OCI-LY1 (cell line): ENCODE measurements at regions not wholly inside any gene's neighbourhood (a gene's known extent, or its start where the extent isn't known, plus 50 kb on each side); places are given as distances from the start of the nearest gene placed in this dataset.

Experiments used
- H2AFZ ChIP-seq: fragments of 200-600 bp; sonication (generic), shearing (Covaris generic); 2 replicates; pipeline ENCODE4 v1.6.0; 2014; ENCODE audit warnings: antibody characterized with exemption, mild to moderate bottlenecking, low read length
- H3F3A ChIP-seq: fragments of 200-600 bp; sonication (generic), shearing (Covaris generic); 2 replicates; pipeline ENCODE4 v1.6.0; 2014; ENCODE audit warnings: mild to moderate bottlenecking, antibody characterized with exemption, low read length, moderate library complexity; ENCODE audit not compliant: insufficient read depth
- H3K27ac ChIP-seq: fragments of 200-600 bp; sonication (generic); 2 replicates; pipeline ENCODE4 v1.5.1; 2014; ENCODE audit warnings: low read length, mixed run types, mild to moderate bottlenecking, low read depth; ENCODE audit not compliant: poor library complexity, severe bottlenecking
- H3K27me3 ChIP-seq: fragments of 200-600 bp; sonication (generic); 2 replicates; pipeline ENCODE4 v1.6.0; 2014; ENCODE audit warnings: antibody characterized with exemption, mild to moderate bottlenecking, low read length, moderate library complexity; ENCODE audit not compliant: insufficient read depth
- H3K36me3 ChIP-seq: fragments of 200-600 bp; sonication (generic); 2 replicates; pipeline ENCODE4 v1.6.1; 2014; ENCODE audit warnings: mild to moderate bottlenecking, antibody characterized with exemption, low read length, moderate library complexity, mixed read lengths; ENCODE audit not compliant: insufficient read depth
- H3K4me1 ChIP-seq: fragments of 200-600 bp; sonication (generic); 2 replicates; pipeline ENCODE4 v1.5.1; 2014; ENCODE audit warnings: mild to moderate bottlenecking, low read length, moderate library complexity; ENCODE audit not compliant: insufficient read depth, severe bottlenecking
- H3K4me2 ChIP-seq: fragments of 200-600 bp; sonication (generic), shearing (Covaris generic); 2 replicates; pipeline ENCODE4 v1.6.1; 2014; ENCODE audit warnings: low read length
- H3K4me3 ChIP-seq: fragments of 200-600 bp; sonication (generic); 2 replicates; pipeline ENCODE4 v1.5.1; 2014; ENCODE audit warnings: low read length, low read depth, mild to moderate bottlenecking, mixed read lengths; ENCODE audit not compliant: poor library complexity, severe bottlenecking
- H3K79me2 ChIP-seq: fragments of 200-600 bp; shearing (Covaris generic); 2 replicates; pipeline ENCODE4 v1.6.1; 2016; ENCODE audit warnings: mixed run types, low read length, mixed read lengths; ENCODE audit not compliant: insufficient read depth
- H3K9ac ChIP-seq: fragments of 200-600 bp; sonication (generic), shearing (Covaris generic); 2 replicates; pipeline ENCODE4 v1.6.1; 2014; ENCODE audit warnings: mild to moderate bottlenecking, low read length, mixed read lengths
- H3K9me2 ChIP-seq: fragments of 200-600 bp; sonication (generic), shearing (Covaris generic); 2 replicates; pipeline ENCODE4 v1.6.1; 2014; ENCODE audit warnings: low read depth, mild to moderate bottlenecking, low read length, mixed read lengths
- H3K9me3 ChIP-seq: fragments of 200-600 bp; shearing (Covaris generic); 2 replicates; pipeline ENCODE4 v1.6.1; 2014; ENCODE audit warnings: low read length, mixed read lengths
- H4K20me1 ChIP-seq: fragments of 200-600 bp; sonication (generic), shearing (Covaris generic); 2 replicates; pipeline ENCODE4 v1.6.0; 2016; ENCODE audit warnings: mild to moderate bottlenecking, low read length; ENCODE audit not compliant: insufficient read depth
- EZH2 ChIP-seq: fragments of 200-600 bp; sonication (generic), shearing (Covaris generic); IDR thresholded peaks from 2 replicates; pipeline ENCODE4 v1.8.0; 2017; ENCODE audit warnings: borderline replicate concordance, mixed run types, mild to moderate bottlenecking, antibody characterized with exemption, low read length, moderate library complexity, mixed read lengths
- TF ChIP-seq, protein P1 (sequence below): fragments of 200-600 bp; sonication (generic), shearing (Covaris generic); IDR thresholded peaks from 2 replicates; pipeline ENCODE4 v1.5.1; 2017; ENCODE audit warnings: mild to moderate bottlenecking, antibody characterized with exemption, low read length, moderate library complexity, mixed read lengths

DNA sequence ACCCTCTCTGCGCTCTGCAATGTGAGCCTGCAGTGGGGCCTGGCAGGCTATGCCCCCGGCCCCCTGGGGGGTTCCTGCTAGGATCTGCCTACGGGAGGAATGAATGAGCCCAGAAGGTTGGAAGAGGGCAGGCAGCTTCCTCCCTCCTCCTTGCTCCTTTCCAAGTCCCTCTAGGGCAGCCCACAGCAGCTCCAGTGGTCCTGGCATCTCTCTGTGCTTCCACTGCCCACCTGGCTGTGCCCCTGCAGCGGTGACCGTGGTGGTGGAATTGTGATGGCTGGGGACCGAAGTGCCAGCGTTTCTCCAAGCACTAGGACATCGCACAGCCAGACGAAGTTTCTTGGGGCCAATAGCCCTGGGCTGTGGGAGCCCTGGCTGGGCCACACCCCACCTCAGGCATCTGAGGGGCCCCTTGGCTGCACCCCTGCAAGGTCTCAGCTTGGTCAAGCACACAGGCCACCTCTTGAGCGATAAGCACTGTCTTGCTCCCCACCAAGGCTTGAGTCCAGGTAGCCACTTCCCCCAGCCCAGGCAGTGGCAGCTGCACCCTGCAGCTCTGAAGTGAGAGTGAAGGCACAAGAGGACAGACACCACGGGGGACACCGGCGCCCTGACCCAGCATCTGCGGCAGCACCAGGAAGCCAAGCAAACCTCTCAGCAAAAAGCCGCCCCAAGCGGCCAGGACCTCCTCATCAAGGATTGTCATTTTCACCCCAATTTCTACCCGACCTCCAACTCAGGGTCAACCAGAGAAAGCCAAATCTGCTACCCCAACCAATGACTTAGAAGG is 346.3 kb downstream of the CTTN start:
- Histone ChIP-seq H3K79me2 (no peaks in the 10 kb centered on the region), H3K36me3 (no peaks in the 10 kb centered on the region), H3K4me1 (no peaks in the 10 kb centered on the region), H3K27ac (no peak overlapping the region), H3K9me2 (no peaks in the 10 kb centered on the region), H4K20me1 (no peaks in the 10 kb centered on the region), H3F3A (no peaks in the 10 kb centered on the region), H2AFZ (no peak overlapping the region), H3K4me3 (no peak overlapping the region), H3K27me3 (no peaks in the 10 kb centered on the region), H3K9ac (no peak overlapping the region), H3K4me2 (no peak overlapping the region), H3K9me3 (no peaks in the 10 kb centered on the region)
- no peak for TF ChIP-seq EZH2
- TF ChIP-seq, protein P1, sequence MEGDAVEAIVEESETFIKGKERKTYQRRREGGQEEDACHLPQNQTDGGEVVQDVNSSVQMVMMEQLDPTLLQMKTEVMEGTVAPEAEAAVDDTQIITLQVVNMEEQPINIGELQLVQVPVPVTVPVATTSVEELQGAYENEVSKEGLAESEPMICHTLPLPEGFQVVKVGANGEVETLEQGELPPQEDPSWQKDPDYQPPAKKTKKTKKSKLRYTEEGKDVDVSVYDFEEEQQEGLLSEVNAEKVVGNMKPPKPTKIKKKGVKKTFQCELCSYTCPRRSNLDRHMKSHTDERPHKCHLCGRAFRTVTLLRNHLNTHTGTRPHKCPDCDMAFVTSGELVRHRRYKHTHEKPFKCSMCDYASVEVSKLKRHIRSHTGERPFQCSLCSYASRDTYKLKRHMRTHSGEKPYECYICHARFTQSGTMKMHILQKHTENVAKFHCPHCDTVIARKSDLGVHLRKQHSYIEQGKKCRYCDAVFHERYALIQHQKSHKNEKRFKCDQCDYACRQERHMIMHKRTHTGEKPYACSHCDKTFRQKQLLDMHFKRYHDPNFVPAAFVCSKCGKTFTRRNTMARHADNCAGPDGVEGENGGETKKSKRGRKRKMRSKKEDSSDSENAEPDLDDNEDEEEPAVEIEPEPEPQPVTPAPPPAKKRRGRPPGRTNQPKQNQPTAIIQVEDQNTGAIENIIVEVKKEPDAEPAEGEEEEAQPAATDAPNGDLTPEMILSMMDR: no peak

DNA sequence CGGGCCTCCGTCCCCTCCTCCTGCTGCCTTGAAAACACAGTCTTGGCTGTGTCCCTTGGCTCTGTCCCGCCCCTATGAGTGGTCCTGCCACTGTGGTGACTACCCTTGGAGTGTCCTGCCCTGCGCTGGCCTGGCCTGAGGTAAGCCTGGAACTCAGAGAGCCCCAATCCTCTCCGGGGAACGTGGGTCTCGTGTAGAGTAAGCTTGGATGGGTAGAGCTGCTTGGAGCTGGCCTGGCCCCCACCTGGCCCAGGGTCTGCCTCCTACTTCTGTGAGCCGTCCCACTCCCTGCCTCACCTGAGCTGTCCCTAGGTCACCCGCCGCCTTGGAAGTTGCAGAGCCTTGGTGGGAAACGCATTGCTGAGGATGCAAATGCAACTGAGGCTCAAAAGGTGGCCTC is 347.1 kb downstream of the CTTN start:
- Histone ChIP-seq H4K20me1 (no peaks in the 10 kb centered on the region), H2AFZ (no peak overlapping the region), H3F3A (no peaks in the 10 kb centered on the region), H3K9me3 (peaks cover 6% of the 10 kb centered on the region; the same call in 1 of the 2 replicates), H3K27ac (no peak overlapping the region), H3K79me2 (no peaks in the 10 kb centered on the region), H3K36me3 (no peaks in the 10 kb centered on the region; the same call in 1 of the 2 replicates), H3K4me3 (no peak overlapping the region), H3K27me3 (no peaks in the 10 kb centered on the region), H3K9me2 (no peaks in the 10 kb centered on the region), H3K4me1 (no peaks in the 10 kb centered on the region), H3K9ac (no peak overlapping the region), H3K4me2 (no peak overlapping the region)
- no peak for TF ChIP-seq EZH2
- TF ChIP-seq, protein P1: no peak

DNA sequence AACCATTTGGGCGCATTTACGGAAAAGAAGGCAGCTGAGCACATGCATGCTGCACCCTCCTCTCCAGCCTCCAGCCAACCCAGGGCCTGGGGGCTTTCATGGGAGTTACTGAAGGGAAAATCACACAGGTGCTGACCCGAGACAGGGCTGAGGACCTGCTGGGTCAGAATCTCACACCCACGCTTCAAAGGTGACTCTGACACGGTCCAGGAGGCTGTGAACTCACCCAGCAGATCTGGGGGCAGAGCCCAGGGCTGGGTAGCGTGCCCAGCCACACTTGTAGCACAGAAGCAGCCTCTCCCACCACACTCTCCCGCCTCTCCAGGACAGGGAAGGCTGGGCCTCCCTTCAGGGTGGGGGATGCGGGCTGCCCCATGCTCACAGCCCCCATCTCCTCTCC is 347.6 kb downstream of the CTTN start:
- Histone ChIP-seq H2AFZ (no peak overlapping the region), H3K27ac (no peak overlapping the region), H3K9me2 (no peaks in the 10 kb centered on the region), H3K36me3 (no peaks in the 10 kb centered on the region; the same call in 1 of the 2 replicates), H3K27me3 (no peaks in the 10 kb centered on the region), H3K79me2 (no peaks in the 10 kb centered on the region), H4K20me1 (no peaks in the 10 kb centered on the region), H3F3A (no peaks in the 10 kb centered on the region), H3K4me3 (no peak overlapping the region), H3K9me3 (peaks cover 11% of the 10 kb centered on the region; the same call in 1 of the 2 replicates), H3K4me2 (no peak overlapping the region), H3K4me1 (no peaks in the 10 kb centered on the region), H3K9ac (no peak overlapping the region)
- TF ChIP-seq EZH2: no peak
- TF ChIP-seq, protein P1: no peak
